Gastroesophageal sphincter (tissue), 4 donors: ENCODE measurements at regions not wholly inside any gene's neighbourhood (a gene's known extent, or its start where the extent isn't known, plus 50 kb on each side); places are given as distances from the start of the nearest gene placed in this dataset.

ENCODE experiments used
- ATAC-seq: fragments of 150-250 bp; one replicate; pipeline ENCODE4 v1.9.1; 2016; ENCODE audit warnings: mild to moderate bottlenecking, moderate library complexity
- H3K27ac ChIP-seq, 4 donors: fragments of 200-600 bp; sonication (generic) in 3 of 4; 1 replicate in 3 of 4; 2 replicates in 1 of 4; pipeline ENCODE4 v1.5.1; 2016 to 2019
- H3K27me3 ChIP-seq: fragments of 200-600 bp; sonication (generic); one replicate; pipeline ENCODE4 v1.5.1; 2019
- H3K36me3 ChIP-seq, 2 donors: fragments of 200-600 bp; sonication (generic); one replicate each; pipeline ENCODE4 v1.5.1; 2019; ENCODE audit warnings: control low read depth in 1 of 2
- H3K4me1 ChIP-seq, 3 donors: fragments of 200-600 bp; sonication (generic); 1 replicate in 2 of 3; 2 replicates in 1 of 3; pipeline ENCODE4 v1.5.1; 2016 to 2019; ENCODE audit warnings: control low read depth in 2 of 3
- H3K4me3 ChIP-seq, 2 donors: fragments of 200-600 bp; sonication (generic); one replicate each; pipeline ENCODE4 v1.5.1; 2019; ENCODE audit warnings: mild to moderate bottlenecking in 1 of 2, moderate library complexity in 1 of 2
- H3K9me3 ChIP-seq, 3 donors: fragments of 200-600 bp; sonication (generic); one replicate each; pipeline ENCODE4 v1.5.1; 2017 to 2019; ENCODE audit warnings: control low read depth in 2 of 3
- CTCF ChIP-seq, 4 experiments: fragments of 200-600 bp in 2 of 4; fragments of 450-650 bp in 2 of 4; sonication (generic) in 1 of 4; IDR thresholded peaks; one replicate each; pipeline ENCODE4 v1.5.1; 2017 to 2019; ENCODE audit warnings: antibody characterized with exemption in 4 of 4, mild to moderate bottlenecking in 2 of 4, moderate library complexity in 2 of 4
- EP300 ChIP-seq: sonication (generic); formaldehyde crosslinking; IDR thresholded peaks from one replicate; pipeline ENCODE4 v1.6.1; 2017; ENCODE audit warnings: antibody characterized with exemption, mild to moderate bottlenecking
- POLR2A ChIP-seq, 2 donors: fragments of 450-650 bp; IDR thresholded peaks; one replicate each; pipeline ENCODE4 v1.6.1; 2017; ENCODE audit warnings: antibody characterized with exemption in 2 of 2, mild to moderate bottlenecking in 2 of 2, moderate library complexity in 1 of 2
- POLR2AphosphoS5 ChIP-seq: sonication (generic); formaldehyde crosslinking; IDR thresholded peaks from one replicate; pipeline ENCODE4 v1.6.1; 2017; ENCODE audit warnings: antibody characterized with exemption
- WGBS, 2 donors: methylation state at CpG; one replicate each; pipeline ENCODE4 v1.1.5; 2018; ENCODE audit warnings: low coverage in 1 of 2; 5-methylcytosine and 5-hydroxymethylcytosine counted together

GRCh38 chr6:43871933-43872332, 101.9 kb downstream of the VEGFA start:
- 96 to 100% methylated on average over 2 to 4 of the region's 4 CpGs for WGBS, 2 donors
- TF ChIP-seq EP300 (no peak), POLR2AphosphoS5 (no peak), CTCF (IDR thresholded peaks at IDR 0.05) (no peak), POLR2A (IDR thresholded peaks at IDR 0.05) (no peak)
- H3K36me3 ChIP-seq = no peaks in the 10 kb centered on the region
- H3K9me3 ChIP-seq = no peaks in the 10 kb centered on the region
- no peak overlapping the region for H3K4me3 ChIP-seq
- no peaks in the 10 kb centered on the region for H3K27me3 ChIP-seq
- H3K4me1 ChIP-seq = no peaks in the 10 kb centered on the region
- H3K27ac ChIP-seq = no peak overlapping the region
- no peak for ATAC-seq

GRCh38 chr6:43871284-43871683, 101.3 kb downstream of the VEGFA start:
- H3K9me3 ChIP-seq = no peaks in the 10 kb centered on the region
- no peak for ATAC-seq
- WGBS, 2 donors = 75 to 88% methylated on average over 1 of the region's 1 CpG
- H3K36me3 ChIP-seq = no peaks in the 10 kb centered on the region
- no peaks in the 10 kb centered on the region for H3K27me3 ChIP-seq
- TF ChIP-seq CTCF (IDR thresholded peaks at IDR 0.05) (no peak), POLR2AphosphoS5 (no peak), POLR2A (IDR thresholded peaks at IDR 0.05) (no peak), EP300 (no peak)
- H3K4me3 ChIP-seq = no peak overlapping the region
- H3K27ac ChIP-seq = no peak overlapping the region
- no peaks in the 10 kb centered on the region for H3K4me1 ChIP-seq

GRCh38 chr6:43870660-43871061, 100.7 kb downstream of the VEGFA start:
- ATAC-seq = no peak
- Histone ChIP-seq H3K27ac (no peak overlapping the region), H3K9me3 (no peaks in the 10 kb centered on the region), H3K27me3 (peaks cover 3% of the 10 kb centered on the region), H3K4me3 (no peak overlapping the region), H3K36me3 (no peaks in the 10 kb centered on the region), H3K4me1 (no peaks in the 10 kb centered on the region)
- 33 to 54% methylated on average over 2 to 3 of the region's 3 CpGs for WGBS, 2 donors
- TF ChIP-seq POLR2A (IDR thresholded peaks at IDR 0.05) (no peak), CTCF (IDR thresholded peaks at IDR 0.05) (no peak), POLR2AphosphoS5 (no peak), EP300 (no peak)

GRCh38 chr6:43869792-43870659, 100.0 kb downstream of the VEGFA start:
- WGBS, 2 donors = 97 to 100% methylated on average over 1 to 3 of the region's 8 CpGs

More at GRCh38 chr6:43869792-43870659, 100.0 kb downstream of the VEGFA start:
- Histone ChIP-seq H3K4me1 (no peaks in the 10 kb centered on the region), H3K27me3 (peaks cover 9% of the 10 kb centered on the region), H3K4me3 (no peak overlapping the region), H3K36me3 (no peaks in the 10 kb centered on the region), H3K27ac (no peak overlapping the region), H3K9me3 (no peaks in the 10 kb centered on the region)
- no peak for TF ChIP-seq CTCF (IDR thresholded peaks at IDR 0.05)
- no peak for TF ChIP-seq POLR2AphosphoS5
- TF ChIP-seq EP300 = no peak
- TF ChIP-seq POLR2A (IDR thresholded peaks at IDR 0.05) = no peak
- no peak for ATAC-seq
